HEK293 (cell line): ENCODE measurements at regions not wholly inside any gene's neighbourhood (a gene's known extent, or its start where the extent isn't known, plus 50 kb on each side); places are given as distances from the start of the nearest gene placed in this dataset.

ENCODE experiments used
- GLI4 ChIP-seq: fragments of 450-650 bp; formaldehyde crosslinking; IDR thresholded peaks from 2 replicates; pipeline ENCODE4 v1.5.1; 2016; ENCODE audit warnings: missing biosample characterization, missing genetic modification characterization
- OSR2 ChIP-seq: fragments of 450-650 bp; formaldehyde crosslinking; IDR thresholded peaks from 2 replicates; pipeline ENCODE4 v1.5.1; 2016; ENCODE audit warnings: missing biosample characterization, missing genetic modification characterization
- PBX3 ChIP-seq: sonication (generic); formaldehyde crosslinking; IDR thresholded peaks from 2 replicates; pipeline ENCODE4 v1.8.1; 2022; ENCODE audit warnings: mild to moderate bottlenecking, moderate library complexity, missing genetic modification reagents
- PRDM4 ChIP-seq: fragments of 450-650 bp; formaldehyde crosslinking; IDR thresholded peaks from 2 replicates; pipeline ENCODE4 v1.5.1; 2017; ENCODE audit warnings: missing biosample characterization, missing genetic modification characterization
- REST ChIP-seq: fragments of 450-650 bp; formaldehyde crosslinking; IDR thresholded peaks from 2 replicates; pipeline ENCODE4 v1.5.1; 2016; ENCODE audit warnings: missing biosample characterization, missing genetic modification characterization
- SP2 ChIP-seq: fragments of 450-650 bp; formaldehyde crosslinking; IDR thresholded peaks from 2 replicates; pipeline ENCODE4 v1.5.1; 2016; ENCODE audit warnings: missing biosample characterization, missing genetic modification characterization
- ZNF114 ChIP-seq: fragments of 450-650 bp; formaldehyde crosslinking; IDR thresholded peaks from 2 replicates; pipeline ENCODE4 v1.5.0; 2017; ENCODE audit warnings: missing biosample characterization, missing genetic modification characterization
- ZNF121 ChIP-seq: fragments of 450-650 bp; formaldehyde crosslinking; IDR thresholded peaks from 2 replicates; pipeline ENCODE4 v1.5.1; 2016; ENCODE audit warnings: missing biosample characterization, missing genetic modification characterization
- ZNF280D ChIP-seq: fragments of 450-650 bp; formaldehyde crosslinking; IDR thresholded peaks from 2 replicates; pipeline ENCODE4 v1.5.1; 2016; ENCODE audit warnings: missing biosample characterization, missing genetic modification characterization
- ZNF416 ChIP-seq: fragments of 450-650 bp; formaldehyde crosslinking; IDR thresholded peaks from 2 replicates; pipeline ENCODE4 v1.5.1; 2016; ENCODE audit warnings: missing biosample characterization, missing genetic modification characterization
- ZNF776 ChIP-seq: fragments of 450-650 bp; formaldehyde crosslinking; IDR thresholded peaks from 2 replicates; pipeline ENCODE4 v1.5.0; 2017; ENCODE audit warnings: missing biosample characterization, missing genetic modification characterization, borderline replicate concordance
- TF ChIP-seq, protein P1 (sequence below): fragments of 450-650 bp; formaldehyde crosslinking; IDR thresholded peaks from 2 replicates; pipeline ENCODE4 v1.5.1; 2016; ENCODE audit warnings: missing biosample characterization, missing genetic modification characterization
- TF ChIP-seq, protein P2 (sequence below): fragments of 450-650 bp; formaldehyde crosslinking; IDR thresholded peaks from 2 replicates; pipeline ENCODE4 v1.5.1; 2016; ENCODE audit warnings: missing biosample characterization, missing genetic modification characterization

DNA sequence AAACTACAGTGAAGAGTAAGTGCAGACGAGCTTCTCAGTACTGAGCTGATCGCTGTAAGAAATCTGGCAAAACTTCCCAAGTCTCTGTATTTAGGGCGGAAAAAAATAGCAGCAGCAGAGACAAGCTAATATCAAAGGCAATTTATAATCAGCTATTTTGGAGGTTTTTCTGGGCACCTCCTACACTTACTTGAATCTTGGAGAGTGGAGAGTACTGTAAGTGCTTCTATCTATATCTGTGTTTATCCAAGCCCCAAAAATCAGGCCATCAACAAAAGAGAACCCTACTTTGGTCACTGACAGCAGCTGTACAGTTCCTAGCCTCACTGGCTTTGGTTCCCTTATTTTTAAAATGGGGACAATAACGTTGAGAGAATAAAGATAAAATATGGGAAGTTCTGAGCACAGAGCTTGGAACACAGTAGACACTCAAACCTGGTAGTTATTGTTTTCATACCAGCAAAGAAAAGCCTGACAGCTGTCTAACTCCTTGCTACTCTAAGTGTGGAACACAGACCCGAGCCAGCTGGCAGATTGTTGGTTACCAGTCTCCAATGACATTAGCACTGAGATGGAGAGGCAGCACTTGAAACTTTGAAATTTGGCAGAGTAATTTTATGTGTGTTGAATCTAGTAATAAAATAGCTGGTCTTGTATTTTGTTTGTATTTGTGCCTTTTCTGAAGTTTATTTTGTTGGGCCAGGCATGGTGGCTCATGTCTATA, 96.0 kb upstream of the SLC28A3 start:
- TF ChIP-seq, protein P1, sequence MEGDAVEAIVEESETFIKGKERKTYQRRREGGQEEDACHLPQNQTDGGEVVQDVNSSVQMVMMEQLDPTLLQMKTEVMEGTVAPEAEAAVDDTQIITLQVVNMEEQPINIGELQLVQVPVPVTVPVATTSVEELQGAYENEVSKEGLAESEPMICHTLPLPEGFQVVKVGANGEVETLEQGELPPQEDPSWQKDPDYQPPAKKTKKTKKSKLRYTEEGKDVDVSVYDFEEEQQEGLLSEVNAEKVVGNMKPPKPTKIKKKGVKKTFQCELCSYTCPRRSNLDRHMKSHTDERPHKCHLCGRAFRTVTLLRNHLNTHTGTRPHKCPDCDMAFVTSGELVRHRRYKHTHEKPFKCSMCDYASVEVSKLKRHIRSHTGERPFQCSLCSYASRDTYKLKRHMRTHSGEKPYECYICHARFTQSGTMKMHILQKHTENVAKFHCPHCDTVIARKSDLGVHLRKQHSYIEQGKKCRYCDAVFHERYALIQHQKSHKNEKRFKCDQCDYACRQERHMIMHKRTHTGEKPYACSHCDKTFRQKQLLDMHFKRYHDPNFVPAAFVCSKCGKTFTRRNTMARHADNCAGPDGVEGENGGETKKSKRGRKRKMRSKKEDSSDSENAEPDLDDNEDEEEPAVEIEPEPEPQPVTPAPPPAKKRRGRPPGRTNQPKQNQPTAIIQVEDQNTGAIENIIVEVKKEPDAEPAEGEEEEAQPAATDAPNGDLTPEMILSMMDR, result no peak
- no peak for TF ChIP-seq ZNF121
- TF ChIP-seq, protein P2, sequence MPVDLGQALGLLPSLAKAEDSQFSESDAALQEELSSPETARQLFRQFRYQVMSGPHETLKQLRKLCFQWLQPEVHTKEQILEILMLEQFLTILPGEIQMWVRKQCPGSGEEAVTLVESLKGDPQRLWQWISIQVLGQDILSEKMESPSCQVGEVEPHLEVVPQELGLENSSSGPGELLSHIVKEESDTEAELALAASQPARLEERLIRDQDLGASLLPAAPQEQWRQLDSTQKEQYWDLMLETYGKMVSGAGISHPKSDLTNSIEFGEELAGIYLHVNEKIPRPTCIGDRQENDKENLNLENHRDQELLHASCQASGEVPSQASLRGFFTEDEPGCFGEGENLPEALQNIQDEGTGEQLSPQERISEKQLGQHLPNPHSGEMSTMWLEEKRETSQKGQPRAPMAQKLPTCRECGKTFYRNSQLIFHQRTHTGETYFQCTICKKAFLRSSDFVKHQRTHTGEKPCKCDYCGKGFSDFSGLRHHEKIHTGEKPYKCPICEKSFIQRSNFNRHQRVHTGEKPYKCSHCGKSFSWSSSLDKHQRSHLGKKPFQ, result no peak
- no peak for TF ChIP-seq ZNF114 (tag by site-specific recombination)
- TF ChIP-seq ZNF416 (tag by site-specific recombination), result no peak
- TF ChIP-seq PRDM4, result no peak
- TF ChIP-seq ZNF776 (tag by site-specific recombination), result no peak
- TF ChIP-seq GLI4, result no peak
- TF ChIP-seq REST (tag by site-specific recombination), result no peak
- TF ChIP-seq SP2, result no peak
- no peak for TF ChIP-seq OSR2
- TF ChIP-seq PBX3 (CRISPR knock-in tag), result no peak
- no peak for TF ChIP-seq ZNF280D (tag by site-specific recombination)
